Activated CD8-positive, alpha-beta T cell treated with anti-CD3 and anti-CD28 coated beads for 36 hours (primary cell): ENCODE measurements at regions not wholly inside any gene's neighbourhood (a gene's known extent, or its start where the extent isn't known, plus 50 kb on each side); places are given as distances from the start of the nearest gene placed in this dataset.

Source experiments
- ATAC-seq: fragments of 200-7000 bp; cut with Tn5 transposase; one replicate; pipeline ENCODE4 v1.10.0; 2021; ENCODE audit warnings: mild to moderate bottlenecking, moderate library complexity
- CTCF ChIA-PET: fragments of 350-600 bp; sonication (Branson Sonifier 250); formaldehyde crosslinking; loops from one replicate; lab custom pipeline; 2021; ENCODE audit warnings: antibody characterized with exemption; lab: Charles Lee
- POLR2A ChIA-PET: fragments of 350-600 bp; sonication (Branson Sonifier 250); formaldehyde crosslinking; loops from one replicate; lab custom pipeline; 2021; ENCODE audit warnings: antibody characterized with exemption; lab: Charles Lee
- DNase-seq: peaks from one replicate; pipeline ENCODE4 v3.0.0-alpha.2; 2020
- H3K27ac Mint-ChIP-seq: one replicate; pipeline ENCODE4 v1.8.0; 2021; ENCODE audit warnings: mild to moderate bottlenecking, mixed read lengths
- H3K27me3 Mint-ChIP-seq: one replicate; pipeline ENCODE4 v1.8.0; 2021; ENCODE audit warnings: mixed read lengths
- H3K36me3 Mint-ChIP-seq: one replicate; pipeline ENCODE4 v1.8.0; 2021; ENCODE audit warnings: low read depth, mixed read lengths
- H3K4me1 Mint-ChIP-seq: one replicate; pipeline ENCODE4 v1.8.0; 2021; ENCODE audit warnings: low read depth, mixed read lengths
- H3K4me3 Mint-ChIP-seq: one replicate; pipeline ENCODE4 v1.8.0; 2021; ENCODE audit warnings: mild to moderate bottlenecking, moderate library complexity, mixed read lengths
- H3K9me3 Mint-ChIP-seq: one replicate; pipeline ENCODE4 v1.8.0; 2021; ENCODE audit warnings: mixed read lengths
- CTCF ChIP-seq: fragments of 200-600 bp; IDR thresholded peaks from one replicate; pipeline ENCODE4 v1.8.0; 2022; ENCODE audit warnings: antibody characterized with exemption, mild to moderate bottlenecking
- intact Hi-C: fragments of 100-400 bp; cut with micrococcal nuclease; formaldehyde crosslinking; loops from one replicate; pipeline ENCODE4 v1.10.0; 2022

GRCh38 chr14:71731096-71731495, 201.1 kb upstream of the RGS6 start:
- intact Hi-C loops, result no loop called here

GRCh38 chr14:71733210-71733883, 198.9 kb upstream of the RGS6 start:
- no peak for ATAC-seq
- H3K36me3 Mint-ChIP-seq, result peaks cover 34% of the 10 kb centered on the region
- CTCF ChIA-PET, result interaction anchor here (1.0 to 1.1 kb wide), 2 partner anchors 20 to 629 kb away, joined by 4 read pairs; no protein-coding TSS in a partner anchor

More at GRCh38 chr14:71731096-71731495, 201.1 kb upstream of the RGS6 start:
- Mint-ChIP-seq H3K4me3 (no peak overlapping the region), H3K36me3 (peaks cover 30% of the 10 kb centered on the region), H3K9me3 (no peaks in the 10 kb centered on the region), H3K27me3 (no peaks in the 10 kb centered on the region), H3K27ac (no peak overlapping the region), H3K4me1 (no peaks in the 10 kb centered on the region)
- DNase-seq (no peak), ATAC-seq (no peak)
- no peak for TF ChIP-seq CTCF
- POLR2A ChIA-PET, result no interaction called here
- CTCF ChIA-PET, result no interaction called here

GRCh38 chr14:71734076-71734475, 198.2 kb upstream of the RGS6 start:
- DNase-seq (no peak), ATAC-seq (no peak)
- intact Hi-C loops, result no loop called here
- H3K36me3 Mint-ChIP-seq, result peaks cover 35% of the 10 kb centered on the region
- H3K27ac Mint-ChIP-seq, result no peak overlapping the region
- H3K27me3 Mint-ChIP-seq, result no peaks in the 10 kb centered on the region
- no peaks in the 10 kb centered on the region for H3K4me1 Mint-ChIP-seq
- H3K4me3 Mint-ChIP-seq, result no peak overlapping the region
- H3K9me3 Mint-ChIP-seq, result no peaks in the 10 kb centered on the region
- POLR2A ChIA-PET, result interaction anchor here (0.6 kb wide), 1 partner anchor 308 kb away, joined by 3 read pairs; no protein-coding TSS in a partner anchor
- no peak for TF ChIP-seq CTCF
- CTCF ChIA-PET, result interaction anchor here (1.1 kb wide), 1 partner anchor 19 kb away, joined by 4 read pairs; no protein-coding TSS in a partner anchor

More at GRCh38 chr14:71733210-71733883, 198.9 kb upstream of the RGS6 start:
- no peaks in the 10 kb centered on the region for H3K27me3 Mint-ChIP-seq
- H3K4me3 Mint-ChIP-seq, result no peak overlapping the region
- no peaks in the 10 kb centered on the region for H3K9me3 Mint-ChIP-seq
- DNase-seq, result no peak
- no peak for TF ChIP-seq CTCF
- intact Hi-C loops, result no loop called here
- H3K4me1 Mint-ChIP-seq, result no peaks in the 10 kb centered on the region
- POLR2A ChIA-PET, result no interaction called here
- no peak overlapping the region for H3K27ac Mint-ChIP-seq

- Mint-ChIP-seq H3K27me3 (no peaks in the 10 kb centered on the region), H3K4me3 (no peak overlapping the region), H3K9me3 (no peaks in the 10 kb centered on the region), H3K4me1 (no peaks in the 10 kb centered on the region), H3K27ac (no peak overlapping the region), H3K36me3 (peaks cover 30% of the 10 kb centered on the region)
- TF ChIP-seq CTCF, result no peak
- intact Hi-C loops, result no loop called here
- CTCF ChIA-PET, result no interaction called here
- ATAC-seq (no peak), DNase-seq (no peak)
- POLR2A ChIA-PET, result interaction anchor here (0.6 kb wide), 1 partner anchor 309 kb away, joined by 3 read pairs; no protein-coding TSS in a partner anchor
Measured at GRCh38 chr14:71734885-71735284, 197.3 kb upstream of the RGS6 start.

GRCh38 chr14:71737760-71738159, 194.5 kb upstream of the RGS6 start:
- no peak overlapping the region for H3K4me3 Mint-ChIP-seq
- ATAC-seq (no peak), DNase-seq (no peak)
- no peak for TF ChIP-seq CTCF
- ChIA-PET CTCF (interaction anchor here (1.4 to 1.5 kb wide), 2 partner anchors 15 to 599 kb away, joined by 4 to 6 read pairs; no protein-coding TSS in a partner anchor), POLR2A (no interaction called here)
- H3K36me3 Mint-ChIP-seq, result peaks cover 17% of the 10 kb centered on the region
- no peaks in the 10 kb centered on the region for H3K4me1 Mint-ChIP-seq
- H3K27me3 Mint-ChIP-seq, result no peaks in the 10 kb centered on the region
- intact Hi-C loops, result no loop called here
- no peaks in the 10 kb centered on the region for H3K9me3 Mint-ChIP-seq
- no peak overlapping the region for H3K27ac Mint-ChIP-seq
